ENCODE measurements at regions not wholly inside any gene's neighbourhood (a gene's known extent, or its start where the extent isn't known, plus 50 kb on each side); places are given as distances from the start of the nearest gene placed in this dataset.

DNA sequence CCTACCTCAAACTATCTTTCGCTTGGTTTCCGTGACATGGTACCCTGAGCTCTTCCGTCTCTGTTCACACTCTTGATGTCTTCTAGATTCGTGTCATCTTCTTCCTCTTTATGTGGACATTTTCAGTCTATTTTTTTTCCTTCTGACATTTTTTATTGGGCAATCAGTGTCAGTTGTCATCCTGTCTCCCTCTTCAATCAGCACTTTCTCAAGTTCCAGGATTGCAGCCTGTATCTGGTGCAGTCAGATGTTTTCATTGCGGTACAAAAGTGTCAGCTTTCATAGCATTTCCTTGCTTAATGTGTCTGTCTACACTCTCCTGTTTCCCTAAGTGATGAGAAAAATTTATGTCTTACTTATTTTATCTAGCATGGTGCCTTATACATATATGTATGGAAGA, 51.1 kb upstream of the ETV1 start:
- no TSS peak for BruUV-seq (replicated peaks)
- H3K4me2 ChIP-seq (ENCODE audit: low read depth, low read length): no peak overlapping the region
- POLR2A ChIA-PET: no interaction called here
- CTCF ChIA-PET (ENCODE audit: low intra/inter-chr PET ratio, low total read pairs): no interaction called here
- H3K4me3 ChIP-seq (replicated peaks in 1 of 3; ENCODE audit: insufficient read depth in 1 of 3, low read depth in 2 of 3, low read length in 3 of 3): no peak overlapping the region
- no peaks in the 10 kb centered on the region for H3K36me3 ChIP-seq (replicated peaks in 1 of 2; ENCODE audit: control insufficient read depth in 1 of 2, insufficient read depth in 2 of 2, low read length in 2 of 2)
- intact Hi-C loops (cut with micrococcal nuclease; ENCODE audit: unreplicated experiment) (no loop called here), in situ Hi-C loops (cut with HindIII; ENCODE audit: extremely low pct_ligation_motif_present, low pct_unique_long_range_greater_than_20kb) (no loop called here)
- H3K79me2 ChIP-seq (ENCODE audit: insufficient read depth, low read length): no peaks in the 10 kb centered on the region
- H3K27ac ChIP-seq (ENCODE audit: extremely low read length, insufficient read depth, low read length): no peak overlapping the region
- H2AFZ ChIP-seq (ENCODE audit: low read length): no peak overlapping the region
- H3K27me3 ChIP-seq (ENCODE audit: control insufficient read depth in 1 of 2, insufficient read depth in 2 of 2, low read length in 2 of 2): no peaks in the 10 kb centered on the region
- 37% methylated on average over 5 of the region's 5 CpGs for WGBS (ENCODE audit: low lambda C conversion rate)
- peaks cover 80% of the 10 kb centered on the region for H3K9me3 ChIP-seq (ENCODE audit: low read length)
- H3K4me1 ChIP-seq (ENCODE audit: insufficient read depth, low read length): no peaks in the 10 kb centered on the region
- ATAC-seq (no peak), FAIRE-seq (no peak), DNase-seq (ENCODE audit: low spot score) (no peak)
- no peaks in the 10 kb centered on the region for H4K20me1 ChIP-seq (ENCODE audit: insufficient read depth, low read length)
- no peak overlapping the region for H3K9ac ChIP-seq (ENCODE audit: insufficient read depth, low read depth, low read length)
- TF ChIP-seq RBM39 (IDR thresholded peaks at IDR 0.05; ENCODE audit: low read depth, low read length, poor library complexity, severe bottlenecking) (no peak), ZNF549 (CRISPR knock-in tag; IDR thresholded peaks at IDR 0.05) (no peak), ETV6 (CRISPR knock-in tag; conservative IDR thresholded peaks at IDR 0.05) (no peak), ZNF546 (CRISPR knock-in tag; conservative IDR thresholded peaks at IDR 0.05) (no peak), ZSCAN20 (CRISPR knock-in tag; IDR thresholded peaks at IDR 0.05; ENCODE audit: borderline replicate concordance) (no peak), ZNF704 (CRISPR knock-in tag; IDR thresholded peaks at IDR 0.05; ENCODE audit: borderline replicate concordance) (no peak), EP300 (IDR thresholded peaks at IDR 0.05; ENCODE audit: low read depth in 2 of 2, low read length in 2 of 2) (no peak), EP300 (CRISPR knock-in tag; IDR thresholded peaks at IDR 0.05; ENCODE audit: borderline replicate concordance) (no peak), SNAI1 (CRISPR knock-in tag; IDR thresholded peaks at IDR 0.05; ENCODE audit: borderline replicate concordance) (no peak), PATZ1 (CRISPR knock-in tag; IDR thresholded peaks at IDR 0.05) (no peak), ZNF724P (CRISPR knock-in tag; IDR thresholded peaks at IDR 0.05; ENCODE audit: borderline replicate concordance) (no peak), ZNF766 (CRISPR knock-in tag; IDR thresholded peaks at IDR 0.05; ENCODE audit: borderline replicate concordance) (no peak), FOXM1 (CRISPR knock-in tag; IDR thresholded peaks at IDR 0.05) (no peak)
- TF ChIP-seq, protein P1, sequence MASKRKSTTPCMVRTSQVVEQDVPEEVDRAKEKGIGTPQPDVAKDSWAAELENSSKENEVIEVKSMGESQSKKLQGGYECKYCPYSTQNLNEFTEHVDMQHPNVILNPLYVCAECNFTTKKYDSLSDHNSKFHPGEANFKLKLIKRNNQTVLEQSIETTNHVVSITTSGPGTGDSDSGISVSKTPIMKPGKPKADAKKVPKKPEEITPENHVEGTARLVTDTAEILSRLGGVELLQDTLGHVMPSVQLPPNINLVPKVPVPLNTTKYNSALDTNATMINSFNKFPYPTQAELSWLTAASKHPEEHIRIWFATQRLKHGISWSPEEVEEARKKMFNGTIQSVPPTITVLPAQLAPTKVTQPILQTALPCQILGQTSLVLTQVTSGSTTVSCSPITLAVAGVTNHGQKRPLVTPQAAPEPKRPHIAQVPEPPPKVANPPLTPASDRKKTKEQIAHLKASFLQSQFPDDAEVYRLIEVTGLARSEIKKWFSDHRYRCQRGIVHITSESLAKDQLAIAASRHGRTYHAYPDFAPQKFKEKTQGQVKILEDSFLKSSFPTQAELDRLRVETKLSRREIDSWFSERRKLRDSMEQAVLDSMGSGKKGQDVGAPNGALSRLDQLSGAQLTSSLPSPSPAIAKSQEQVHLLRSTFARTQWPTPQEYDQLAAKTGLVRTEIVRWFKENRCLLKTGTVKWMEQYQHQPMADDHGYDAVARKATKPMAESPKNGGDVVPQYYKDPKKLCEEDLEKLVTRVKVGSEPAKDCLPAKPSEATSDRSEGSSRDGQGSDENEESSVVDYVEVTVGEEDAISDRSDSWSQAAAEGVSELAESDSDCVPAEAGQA (IDR thresholded peaks at IDR 0.05; ENCODE audit: low read depth): no peak
- TF ChIP-seq, protein P1 (CRISPR knock-in tag; IDR thresholded peaks at IDR 0.05; ENCODE audit: borderline replicate concordance): no peak
